Testis (tissue), 2 donors: ENCODE measurements at regions not wholly inside any gene's neighbourhood (a gene's known extent, or its start where the extent isn't known, plus 50 kb on each side); places are given as distances from the start of the nearest gene placed in this dataset.

Experiments used
- DNase-seq: peaks from one replicate; pipeline ENCODE4 v3.0.0-alpha.2; 2019
- H3K27ac ChIP-seq, 2 donors: fragments of 200-600 bp; sonication (generic); one replicate each; pipeline ENCODE4 v1.5.1; 2019
- H3K27me3 ChIP-seq: fragments of 200-600 bp; sonication (generic); one replicate; pipeline ENCODE4 v1.5.1; 2019
- H3K36me3 ChIP-seq: fragments of 200-600 bp; sonication (generic); one replicate; pipeline ENCODE4 v1.5.1; 2017; ENCODE audit warnings: low read depth; ENCODE audit errors: missing control alignments
- H3K4me1 ChIP-seq: fragments of 200-600 bp; sonication (generic); one replicate; pipeline ENCODE4 v1.5.1; 2019
- H3K4me3 ChIP-seq, 2 donors: fragments of 200-600 bp; sonication (generic); one replicate each; pipeline ENCODE4 v1.5.1; 2017 to 2019
- H3K9me3 ChIP-seq: fragments of 200-600 bp; sonication (generic); one replicate; pipeline ENCODE4 v1.5.1; 2017
- CTCF ChIP-seq, 3 experiments: fragments of 450-650 bp in 2 of 3; fragments of 200-600 bp in 1 of 3; sonication (generic) in 1 of 3; IDR thresholded peaks; one replicate each; pipeline ENCODE4 v1.5.1; 2016 to 2019; ENCODE audit warnings: antibody characterized with exemption in 3 of 3, mild to moderate bottlenecking in 2 of 3, moderate library complexity in 1 of 3
- POLR2A ChIP-seq: fragments of 450-650 bp; IDR thresholded peaks from one replicate; pipeline ENCODE4 v1.6.1; 2017; ENCODE audit warnings: antibody characterized with exemption, mild to moderate bottlenecking, moderate library complexity
- WGBS, 2 donors: methylation state at CpG; one replicate each; pipeline ENCODE4 v1.1.5; 2018; 5-methylcytosine and 5-hydroxymethylcytosine counted together
- intact Hi-C: fragments of 100-400 bp; cut with DNase I; formaldehyde crosslinking; loops from one replicate; pipeline ENCODE4 v1.15.1; 2023; ENCODE audit warnings: low total_unique reads

- TF ChIP-seq CTCF (IDR thresholded peaks at IDR 0.05) (no peak), POLR2A (no peak)
- Histone ChIP-seq H3K27ac (no peak overlapping the region), H3K36me3 (no peaks in the 10 kb centered on the region), H3K27me3 (no peaks in the 10 kb centered on the region), H3K4me1 (no peaks in the 10 kb centered on the region), H3K4me3 (no peak overlapping the region), H3K9me3 (no peaks in the 10 kb centered on the region)
- no peak for DNase-seq
- intact Hi-C loops, result no loop called here
- WGBS, 2 donors, result 79 to 89% methylated on average over 2 of the region's 2 CpGs
These were observed 80.6 kb upstream of the DHX15 start for GRCh38 chr4:24664956-24665355.

GRCh38 chr4:24666316-24666715 lies 82.0 kb upstream of the DHX15 start:
- no peak for DNase-seq
- Histone ChIP-seq H3K27ac (no peak overlapping the region), H3K27me3 (no peaks in the 10 kb centered on the region), H3K9me3 (no peaks in the 10 kb centered on the region), H3K4me1 (no peaks in the 10 kb centered on the region), H3K36me3 (no peaks in the 10 kb centered on the region), H3K4me3 (no peak overlapping the region)
- intact Hi-C loops, result no loop called here
- WGBS, 2 donors, result 55 to 91% methylated on average over 3 of the region's 3 CpGs
- TF ChIP-seq POLR2A (no peak), CTCF (IDR thresholded peaks at IDR 0.05) (no peak)

GRCh38 chr4:24666816-24667477 lies 82.6 kb upstream of the DHX15 start:
- Histone ChIP-seq H3K27me3 (no peaks in the 10 kb centered on the region), H3K4me3 (no peak overlapping the region), H3K9me3 (no peaks in the 10 kb centered on the region), H3K27ac (no peak overlapping the region), H3K36me3 (no peaks in the 10 kb centered on the region), H3K4me1 (no peaks in the 10 kb centered on the region)
- intact Hi-C loops, result no loop called here
- TF ChIP-seq POLR2A (no peak), CTCF (IDR thresholded peaks at IDR 0.05) (no peak)
- DNase-seq, result no peak
- 77 to 84% methylated on average over 5 of the region's 5 CpGs for WGBS, 2 donors

- 69 to 70% methylated on average over 10 of the region's 10 CpGs for WGBS, 2 donors
- no peak overlapping the region for H3K27ac ChIP-seq
- no peak overlapping the region for H3K4me3 ChIP-seq
- H3K9me3 ChIP-seq, result no peaks in the 10 kb centered on the region
- intact Hi-C loops, result no loop called here
- no peaks in the 10 kb centered on the region for H3K36me3 ChIP-seq
- TF ChIP-seq CTCF (IDR thresholded peaks at IDR 0.05) (no peak), POLR2A (no peak)
- H3K4me1 ChIP-seq, result no peaks in the 10 kb centered on the region
- DNase-seq, result no peak
- no peaks in the 10 kb centered on the region for H3K27me3 ChIP-seq
These were observed 84.6 kb upstream of the DHX15 start for GRCh38 chr4:24668956-24669355.

- TF ChIP-seq CTCF (IDR thresholded peaks at IDR 0.05), result no peak
- TF ChIP-seq POLR2A, result no peak
- no peaks in the 10 kb centered on the region for H3K4me1 ChIP-seq
- intact Hi-C loops, result no loop called here
- no peaks in the 10 kb centered on the region for H3K36me3 ChIP-seq
- no peak overlapping the region for H3K4me3 ChIP-seq
- H3K27me3 ChIP-seq, result no peaks in the 10 kb centered on the region
- no peak overlapping the region for H3K27ac ChIP-seq
- H3K9me3 ChIP-seq, result no peaks in the 10 kb centered on the region
- 92 to 98% methylated on average over 6 of the region's 6 CpGs for WGBS, 2 donors
- DNase-seq, result no peak
These were observed 85.4 kb upstream of the DHX15 start for GRCh38 chr4:24669751-24670150.
